GM18909 (cell line): ENCODE measurements at regions not wholly inside any gene's neighbourhood (a gene's known extent, or its start where the extent isn't known, plus 50 kb on each side); places are given as distances from the start of the nearest gene placed in this dataset.
"Not testable (repeated sequence)": the region's sequence is repeated elsewhere in the genome, so short reads cannot be mapped to it uniquely, and the experiment has no call there.

Experiments used
- ATAC-seq: cut with Tn5 transposase; IDR thresholded peaks from one replicate; pipeline ENCODE4 v1.9.1; 2021; ENCODE audit warnings: mild to moderate bottlenecking; ENCODE audit not compliant: unreplicated experiment, poor library complexity

- not testable (repeated sequence) for ATAC-seq
These were observed 78.2 kb upstream of the RAB12 start for GRCh38 chr18:8531084-8531483.

- ATAC-seq: no peak
These were observed 73.0 kb upstream of the RAB12 start for GRCh38 chr18:8536231-8536630.

- ATAC-seq: no peak
These were observed 72.3 kb upstream of the RAB12 start for GRCh38 chr18:8536922-8537321.

- ATAC-seq: no peak
These were observed 71.8 kb upstream of the RAB12 start for GRCh38 chr18:8537400-8537799.

- no peak for ATAC-seq
These were observed 70.3 kb upstream of the RAB12 start for GRCh38 chr18:8538935-8539334.

GRCh38 chr18:8546677-8547076 lies 62.6 kb upstream of the RAB12 start:
- no peak for ATAC-seq

GRCh38 chr18:8548186-8548585 lies 61.1 kb upstream of the RAB12 start:
- ATAC-seq: no peak

- no peak for ATAC-seq
These were observed 59.9 kb upstream of the RAB12 start for GRCh38 chr18:8549254-8549757.

GRCh38 chr18:8552151-8552550 lies 57.1 kb upstream of the RAB12 start:
- no peak for ATAC-seq

GRCh38 chr18:8554354-8554753 lies 54.9 kb upstream of the RAB12 start:
- no peak for ATAC-seq

GRCh38 chr18:8556424-8556823 lies 52.8 kb upstream of the RAB12 start:
- ATAC-seq: no peak
